Endothelial cell (in vitro differentiated cells): ENCODE measurements at regions not wholly inside any gene's neighbourhood (a gene's known extent, or its start where the extent isn't known, plus 50 kb on each side); places are given as distances from the start of the nearest gene placed in this dataset.

Experiments
- DNase-seq: peaks from one replicate; pipeline ENCODE4 v3.0.0; 2021; ENCODE audit warnings: low spot score
- H3K27ac Mint-ChIP-seq: one replicate; pipeline ENCODE4 v1.8.0; 2021; ENCODE audit warnings: mixed read lengths, inconsistent platforms; ENCODE audit not compliant: unreplicated experiment
- H3K27me3 Mint-ChIP-seq: one replicate; pipeline ENCODE4 v1.8.0; 2021; ENCODE audit warnings: mild to moderate bottlenecking, moderate library complexity, mixed read lengths, inconsistent platforms; ENCODE audit not compliant: unreplicated experiment
- H3K36me3 Mint-ChIP-seq: one replicate; pipeline ENCODE4 v1.8.0; 2021; ENCODE audit warnings: mild to moderate bottlenecking, low read depth, mixed read lengths, inconsistent platforms; ENCODE audit not compliant: unreplicated experiment
- H3K4me1 Mint-ChIP-seq: one replicate; pipeline ENCODE4 v1.8.0; 2021; ENCODE audit warnings: mild to moderate bottlenecking, mixed read lengths, inconsistent platforms; ENCODE audit not compliant: unreplicated experiment
- H3K4me3 Mint-ChIP-seq: one replicate; pipeline ENCODE4 v1.8.0; 2021; ENCODE audit warnings: mild to moderate bottlenecking, mixed read lengths, inconsistent platforms; ENCODE audit not compliant: unreplicated experiment
- H3K9me3 Mint-ChIP-seq: one replicate; pipeline ENCODE4 v1.8.0; 2021; ENCODE audit warnings: mixed read lengths, inconsistent platforms; ENCODE audit not compliant: unreplicated experiment
- CTCF ChIP-seq: fragments of 200-600 bp; sonication (generic); IDR thresholded peaks from one replicate; pipeline ENCODE4 v1.5.0; 2021; ENCODE audit warnings: antibody characterized with exemption; ENCODE audit not compliant: unreplicated experiment

DNA sequence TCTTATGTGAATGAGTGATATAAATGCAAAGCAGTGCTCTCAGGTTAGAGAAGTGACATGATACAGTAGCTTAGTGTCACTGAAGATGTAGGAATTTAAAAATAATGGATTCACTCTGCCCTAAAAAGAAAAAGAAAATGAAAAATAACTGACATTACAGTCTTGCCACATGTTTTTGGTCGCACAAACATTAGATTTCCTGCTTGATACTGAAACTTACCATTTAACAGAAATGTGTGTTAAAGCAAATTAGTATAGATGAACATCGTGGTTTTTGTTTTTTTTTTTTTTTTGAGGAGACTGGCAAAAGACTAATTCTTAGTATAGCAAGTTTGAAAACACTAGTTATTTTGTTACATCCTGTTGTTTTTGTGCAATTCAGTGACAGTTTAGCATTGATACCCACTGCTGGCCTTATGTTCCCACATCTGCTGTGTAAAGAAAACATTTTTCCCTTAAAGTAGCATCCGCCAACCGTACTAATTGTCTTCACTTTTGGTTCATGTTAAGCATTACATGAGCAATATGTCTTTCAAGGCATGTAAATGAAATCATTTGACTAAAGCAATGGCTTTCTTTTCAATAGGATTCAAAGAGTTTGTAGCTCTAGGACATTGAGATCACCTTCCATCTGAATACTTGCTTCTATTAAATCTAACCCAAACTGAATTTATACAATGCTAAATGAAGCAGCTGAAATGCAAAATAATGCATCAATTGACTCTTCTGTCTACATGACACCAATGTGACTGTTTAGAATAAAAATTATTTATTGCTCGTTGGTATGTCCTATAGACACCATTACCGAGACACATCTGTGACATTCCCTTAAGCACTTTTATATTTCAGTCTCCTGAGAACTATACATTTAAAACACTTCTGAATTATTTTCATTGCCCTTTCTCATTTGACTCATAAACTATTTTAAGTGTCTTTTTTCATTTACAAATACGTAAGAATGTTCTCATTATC is 859.1 kb downstream of the MAT2B start:
- Mint-ChIP-seq H3K9me3 (no peaks in the 10 kb centered on the region), H3K27ac (no peak overlapping the region), H3K36me3 (no peaks in the 10 kb centered on the region), H3K4me1 (peaks cover 12% of the 10 kb centered on the region), H3K4me3 (no peak overlapping the region), H3K27me3 (no peaks in the 10 kb centered on the region)
- no peak for TF ChIP-seq CTCF
- no peak for DNase-seq

- H3K9me3 Mint-ChIP-seq, result no peaks in the 10 kb centered on the region
- H3K4me1 Mint-ChIP-seq, result no peaks in the 10 kb centered on the region
- no peak for DNase-seq
- no peak overlapping the region for H3K4me3 Mint-ChIP-seq
- TF ChIP-seq CTCF, result no peak
- H3K27me3 Mint-ChIP-seq, result peaks cover 1% of the 10 kb centered on the region
- no peaks in the 10 kb centered on the region for H3K36me3 Mint-ChIP-seq
- H3K27ac Mint-ChIP-seq, result no peak overlapping the region
These were observed 865.4 kb downstream of the MAT2B start for GRCh38 chr5:164370841-164371240.

- Mint-ChIP-seq H3K4me3 (no peak overlapping the region), H3K27me3 (peaks cover 1% of the 10 kb centered on the region), H3K27ac (no peak overlapping the region), H3K4me1 (no peaks in the 10 kb centered on the region), H3K9me3 (no peaks in the 10 kb centered on the region), H3K36me3 (no peaks in the 10 kb centered on the region)
- TF ChIP-seq CTCF, result no peak
- no peak for DNase-seq
These were observed 867.5 kb downstream of the MAT2B start for GRCh38 chr5:164372892-164373291.

- DNase-seq, result no peak
- Mint-ChIP-seq H3K4me3 (no peak overlapping the region), H3K27ac (no peak overlapping the region), H3K9me3 (no peaks in the 10 kb centered on the region), H3K36me3 (no peaks in the 10 kb centered on the region), H3K27me3 (peaks cover 1% of the 10 kb centered on the region), H3K4me1 (no peaks in the 10 kb centered on the region)
- no peak for TF ChIP-seq CTCF
These were observed 868.5 kb downstream of the MAT2B start for GRCh38 chr5:164373876-164374275.

DNA sequence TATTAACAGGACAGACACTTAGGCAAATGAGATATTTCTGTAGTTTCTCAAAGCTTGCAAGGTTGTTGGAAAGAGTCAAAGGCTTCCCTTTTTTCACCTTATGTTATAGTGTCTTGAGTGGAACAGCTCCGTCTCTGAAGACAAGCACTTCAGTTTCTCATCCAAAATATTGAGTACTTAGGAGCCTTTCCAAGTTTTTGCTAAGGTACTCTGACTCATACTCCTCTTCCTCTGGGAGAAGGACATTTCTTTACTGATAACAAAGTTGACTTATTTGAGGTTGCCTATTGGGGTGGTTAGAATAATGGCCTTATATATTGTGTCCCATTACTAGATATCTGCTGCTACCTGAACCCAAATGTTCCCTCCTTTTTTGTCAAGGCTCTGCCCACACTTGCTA is 869.6 kb downstream of the MAT2B start:
- no peak for DNase-seq
- Mint-ChIP-seq H3K36me3 (no peaks in the 10 kb centered on the region), H3K27me3 (peaks cover 1% of the 10 kb centered on the region), H3K4me1 (no peaks in the 10 kb centered on the region), H3K27ac (no peak overlapping the region), H3K4me3 (no peak overlapping the region), H3K9me3 (no peaks in the 10 kb centered on the region)
- no peak for TF ChIP-seq CTCF
